K562 (cell line): ENCODE measurements at regions not wholly inside any gene's neighbourhood (a gene's known extent, or its start where the extent isn't known, plus 50 kb on each side); places are given as distances from the start of the nearest gene placed in this dataset.
"Not testable (repeated sequence)": the region's sequence is repeated elsewhere in the genome, so short reads cannot be mapped to it uniquely, and the experiment has no call there.

ENCODE experiments used
- ATAC-seq: fragments of 200-7000 bp; cut with Tn5 transposase; 3 replicates; pipeline ENCODE4 v1.9.1; 2020; ENCODE audit warnings: moderate library complexity
- BruUV-seq: library from RNA; stranded (reverse); fragments of 400-500 nt; replicated peaks from 2 replicates; lab custom pipeline; 2021; lab: Mats Ljungman, UMichigan
- CTCF ChIA-PET: fragments of 300-600 bp; formaldehyde crosslinking; extraction: SDS; loops from one replicate; lab custom pipeline; 2021; ENCODE audit warnings: low intra/inter-chr PET ratio; lab: Yijun Ruan, JAX
- POLR2A ChIA-PET: fragments of 300-600, 350-650 bp; sonication (Branson Sonifier 250); formaldehyde crosslinking; extraction: SDS; loops from one replicate; lab custom pipeline; 2021; ENCODE audit warnings: antibody characterized with exemption, inconsistent platforms; lab: Yijun Ruan, JAX
- DNase-seq, 4 experiments: peaks; one replicate each; pipeline versions ENCODE4 v3.0.0 to v3.0.0-alpha.2; 2011 to 2018; ENCODE audit warnings: low spot score in 3 of 4, mixed read lengths in 3 of 4; ENCODE audit errors: extremely low read depth in 1 of 4
- FAIRE-seq: peaks from 2 replicates; lab custom pipeline; 2011; peaks lifted over from hg19 to GRCh38; lab: Jason Lieb, UNC
- H2AFZ ChIP-seq: 2 replicates; pipeline ENCODE4 v1.6.0; 2011; ENCODE audit warnings: low read depth, low read length, control low read depth, inconsistent platforms
- H3K27ac ChIP-seq: fragments of 200-600 bp; 3 replicates; pipeline ENCODE4 v1.8.0; 2011; ENCODE audit warnings: low read depth, mild to moderate bottlenecking, control low read depth, inconsistent platforms, low read length, moderate library complexity, mixed read lengths; ENCODE audit errors: extremely low read depth
- H3K27me3 ChIP-seq, 2 experiments: fragments of 300-600 bp in 1 of 2; 2 replicates in 1 of 2; 3 replicates in 1 of 2; pipeline versions ENCODE4 v1.6.0 to v1.8.0; 2011; ENCODE audit warnings: inconsistent platforms in 2 of 2, low read length in 2 of 2, mild to moderate bottlenecking in 1 of 2, mixed read lengths in 1 of 2, moderate library complexity in 1 of 2; ENCODE audit not compliant: control insufficient read depth in 2 of 2, insufficient read depth in 2 of 2
- H3K36me3 ChIP-seq: fragments of 300-600 bp; 3 replicates; pipeline ENCODE4 v1.8.0; 2011; ENCODE audit warnings: mild to moderate bottlenecking, low read length, inconsistent platforms; ENCODE audit not compliant: control insufficient read depth, insufficient read depth
- H3K4me1 ChIP-seq, 2 experiments: fragments of 200-600 bp in 1 of 2; replicated peaks in 1 of 2; 2 replicates in 1 of 2; 3 replicates in 1 of 2; pipeline versions ENCODE4 v1.5.1 to v1.8.0; 2011; ENCODE audit warnings: inconsistent platforms in 2 of 2, low read length in 2 of 2, mild to moderate bottlenecking in 1 of 2, mixed read lengths in 1 of 2, moderate library complexity in 1 of 2; ENCODE audit not compliant: control insufficient read depth in 2 of 2, insufficient read depth in 2 of 2
- H3K4me2 ChIP-seq: 2 replicates; pipeline ENCODE4 v1.6.1; 2011; ENCODE audit warnings: low read length, control low read depth, inconsistent platforms, mixed read lengths; ENCODE audit not compliant: insufficient read depth
- H3K4me3 ChIP-seq: fragments of 200-600 bp; sonication (generic), shearing (Covaris generic); 2 replicates; pipeline ENCODE4 v1.5.1; 2016; ENCODE audit warnings: control low read depth, inconsistent platforms
- H3K79me2 ChIP-seq: fragments of 200-600 bp; 3 replicates; pipeline ENCODE4 v1.8.0; 2011; ENCODE audit warnings: low read length, inconsistent platforms; ENCODE audit not compliant: control insufficient read depth, insufficient read depth
- H3K9ac ChIP-seq, 2 experiments: 2 replicates each; pipeline versions ENCODE4 v1.6.0 to v1.6.1; 2011; ENCODE audit warnings: low read depth in 2 of 2, low read length in 2 of 2, control low read depth in 1 of 2, inconsistent platforms in 1 of 2, mild to moderate bottlenecking in 1 of 2, mixed read lengths in 1 of 2; ENCODE audit not compliant: insufficient read depth in 1 of 2
- H3K9me1 ChIP-seq: one replicate; pipeline ENCODE4 v1.6.0; 2011; ENCODE audit warnings: inconsistent platforms, mild to moderate bottlenecking, low read length, moderate library complexity; ENCODE audit not compliant: control insufficient read depth, insufficient read depth
- H3K9me3 ChIP-seq: replicated peaks from 2 replicates; pipeline ENCODE4 v1.5.1; 2011; ENCODE audit warnings: low read depth, low read length, inconsistent platforms; ENCODE audit not compliant: control insufficient read depth, insufficient read depth
- H4K20me1 ChIP-seq: replicated peaks from 2 replicates; pipeline ENCODE4 v1.6.1; 2011; ENCODE audit warnings: low read length, inconsistent platforms, mixed read lengths; ENCODE audit not compliant: control insufficient read depth, insufficient read depth
- ADNP ChIP-seq: fragments of 200-800 bp; sonication (Bioruptor generic); IDR thresholded peaks from 2 replicates; pipeline ENCODE4 v1.6.1; 2016; ENCODE audit warnings: missing genetic modification characterization, missing compliant biosample characterization
- C11orf30 ChIP-seq: fragments of 450-650 bp; IDR thresholded peaks from 2 replicates; pipeline ENCODE4 v1.6.1; 2016; ENCODE audit warnings: low read depth, mild to moderate bottlenecking
- ESRRB ChIP-seq: fragments of 250-450 bp; sonication (Bioruptor Pico); IDR thresholded peaks from 2 replicates; pipeline ENCODE4 v1.5.0; 2020; ENCODE audit warnings: mild to moderate bottlenecking, moderate library complexity, borderline replicate concordance
- KLF13 ChIP-seq: fragments of 450-650 bp; IDR thresholded peaks from 2 replicates; pipeline ENCODE4 v1.6.1; 2016; ENCODE audit warnings: missing genetic modification characterization, low read depth, mild to moderate bottlenecking, missing compliant biosample characterization, moderate library complexity, borderline replicate concordance
- PCBP2 ChIP-seq: fragments of 200-400 bp; formaldehyde crosslinking; IDR thresholded peaks from 2 replicates; pipeline ENCODE4 v1.6.1; 2018; ENCODE audit warnings: low read length, low read depth, mild to moderate bottlenecking, moderate library complexity; ENCODE audit not compliant: poor library complexity, severe bottlenecking
- POLR2H ChIP-seq: IDR thresholded peaks from 2 replicates; pipeline ENCODE4 v1.6.1; 2016; ENCODE audit warnings: missing genetic modification characterization, low read depth, mild to moderate bottlenecking, control low read depth, missing compliant biosample characterization, moderate library complexity
- PREB ChIP-seq: sonication (generic); formaldehyde crosslinking; IDR thresholded peaks from 2 replicates; pipeline ENCODE4 v1.8.1; 2023; ENCODE audit warnings: mild to moderate bottlenecking, missing genetic modification reagents
- RBM17 ChIP-seq: fragments of 200-400 bp; formaldehyde crosslinking; IDR thresholded peaks from 2 replicates; pipeline ENCODE4 v1.6.1; 2017; ENCODE audit warnings: low read depth, mild to moderate bottlenecking, low read length, borderline replicate concordance
- TAF7 ChIP-seq: fragments of 450-650 bp; IDR thresholded peaks from 2 replicates; pipeline ENCODE4 v1.6.1; 2016; ENCODE audit warnings: missing genetic modification characterization, missing compliant biosample characterization
- ZFP1 ChIP-seq: fragments of 450-650 bp; formaldehyde crosslinking; IDR thresholded peaks from 2 replicates; pipeline ENCODE4 v1.4.0; 2020; ENCODE audit warnings: mild to moderate bottlenecking, mixed read lengths
- ZNF12 ChIP-seq: sonication (generic); formaldehyde crosslinking; IDR thresholded peaks from 2 replicates; pipeline ENCODE4 v1.4.0; 2020; ENCODE audit warnings: mild to moderate bottlenecking, missing genetic modification reagents
- ZNF133 ChIP-seq: fragments of 250-450 bp; sonication (Bioruptor Pico); IDR thresholded peaks from 2 replicates; pipeline ENCODE4 v1.4.0; 2020; ENCODE audit warnings: mild to moderate bottlenecking
- ZNF165 ChIP-seq: fragments of 250-450 bp; sonication (Bioruptor Pico); IDR thresholded peaks from 2 replicates; pipeline ENCODE4 v1.4.0; 2020; ENCODE audit warnings: borderline replicate concordance
- ZNF408 ChIP-seq: fragments of 250-450 bp; sonication (Bioruptor Pico); IDR thresholded peaks from 2 replicates; pipeline ENCODE4 v1.4.0; 2020; ENCODE audit warnings: low read depth, mild to moderate bottlenecking, moderate library complexity
- ZNF644 ChIP-seq: fragments of 200-800 bp; sonication (Bioruptor generic); IDR thresholded peaks from 2 replicates; pipeline ENCODE4 v1.6.1; 2016; ENCODE audit warnings: low read depth, missing genetic modification characterization, missing compliant biosample characterization
- ZNF778 ChIP-seq: fragments of 450-650 bp; formaldehyde crosslinking; IDR thresholded peaks from 2 replicates; pipeline ENCODE4 v1.4.0; 2020; ENCODE audit warnings: mild to moderate bottlenecking, moderate library complexity
- WGBS: fragments of 100-300 bp; shearing (Covaris generic); methylation state at CpG from one replicate; pipeline ENCODE4 v1.1.6; 2016; ENCODE audit warnings: low coverage, mixed read lengths; ENCODE audit not compliant: insufficient coverage; ENCODE audit errors: missing lambda C conversion rate; 5-methylcytosine and 5-hydroxymethylcytosine counted together
- in situ Hi-C: fragments of 300-500 bp; cut with MboI; formaldehyde crosslinking; loops from 4 replicates; pipeline ENCODE4 v1.15.0; 2018; ENCODE audit warnings: inconsistent platforms, mixed read lengths
- intact Hi-C: fragments of 100-400 bp; cut with micrococcal nuclease; formaldehyde crosslinking; loops from 2 replicates; pipeline ENCODE4 v1.14.2; 2022

DNA sequence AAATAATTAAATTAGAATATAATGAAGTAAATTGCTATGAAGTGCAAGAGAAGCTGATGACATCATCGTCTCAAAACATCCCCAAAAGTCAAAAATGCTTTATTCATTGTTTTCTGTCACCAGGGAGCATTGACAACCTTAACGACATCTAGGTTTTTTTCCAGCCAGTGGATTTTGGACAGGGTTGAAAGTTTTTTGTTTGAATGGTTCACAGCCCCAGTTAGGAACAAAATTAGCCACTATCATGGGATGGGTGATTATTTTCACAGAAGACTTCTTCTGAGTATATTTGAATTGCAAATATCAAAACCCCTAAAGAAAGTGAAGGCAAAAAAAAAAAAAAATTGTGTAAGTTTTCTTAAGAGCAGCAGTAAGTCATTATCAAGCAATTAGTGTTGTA, 826.1 kb downstream of the STPG2 start (continued):
- TF ChIP-seq RBM17, result no peak
- TF ChIP-seq C11orf30, result no peak
- no peak for TF ChIP-seq TAF7 (tag)
- TF ChIP-seq ZNF165 (CRISPR knock-in tag), result no peak
- TF ChIP-seq KLF13, result no peak
- no peak for TF ChIP-seq POLR2H (tag)

DNA sequence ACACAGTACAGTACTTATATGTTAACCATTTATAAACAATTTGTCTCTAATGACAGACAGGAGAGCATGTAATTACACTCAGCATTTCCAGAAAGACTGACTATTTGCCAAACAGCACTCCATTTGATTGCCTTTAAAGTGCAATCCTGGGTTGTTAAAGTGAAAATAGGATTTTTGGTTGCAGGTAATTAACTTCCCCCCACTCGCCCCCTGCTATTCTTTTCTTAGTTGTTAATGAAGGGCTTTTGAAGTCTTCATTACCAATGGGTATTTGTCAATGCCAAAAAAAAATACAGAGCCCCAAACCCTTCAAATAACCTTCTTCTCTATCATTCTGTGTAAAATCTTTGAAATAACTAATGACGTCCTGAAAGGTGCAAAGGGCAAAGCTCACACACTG, 825.6 kb downstream of the STPG2 start:
- Histone ChIP-seq H3K4me2 (no peak overlapping the region), H3K9ac (no peak overlapping the region), H3K4me3 (no peak overlapping the region), H3K36me3 (no peaks in the 10 kb centered on the region), H3K27ac (no peak overlapping the region), H2AFZ (no peak overlapping the region), H4K20me1 (no peaks in the 10 kb centered on the region), H3K9me1 (no peaks in the 10 kb centered on the region), H3K4me1 (no peaks in the 10 kb centered on the region), H3K27me3 (no peaks in the 10 kb centered on the region), H3K9me3 (no peaks in the 10 kb centered on the region), H3K79me2 (no peaks in the 10 kb centered on the region)
- intact Hi-C loops (no loop called here), in situ Hi-C loops (no loop called here)
- BruUV-seq, result no TSS peak
- no peak for FAIRE-seq
- ChIA-PET CTCF (no interaction called here), POLR2A (no interaction called here)
- no peak for DNase-seq
- WGBS, result 0% methylated on average over 2 of the region's 2 CpGs
- TF ChIP-seq ZNF408 (CRISPR knock-in tag), result no peak
- TF ChIP-seq ZNF644, result no peak
- TF ChIP-seq ZFP1 (CRISPR knock-in tag), result no peak
- no peak for TF ChIP-seq ZNF778 (CRISPR knock-in tag)
- no peak for TF ChIP-seq ZNF12 (CRISPR knock-in tag)
- TF ChIP-seq ESRRB (CRISPR knock-in tag), result no peak
- TF ChIP-seq ZNF133 (CRISPR knock-in tag), result no peak
- no peak for TF ChIP-seq PREB
- no peak for TF ChIP-seq ADNP (tag)
- no peak for TF ChIP-seq PCBP2
- no peak for ATAC-seq

DNA sequence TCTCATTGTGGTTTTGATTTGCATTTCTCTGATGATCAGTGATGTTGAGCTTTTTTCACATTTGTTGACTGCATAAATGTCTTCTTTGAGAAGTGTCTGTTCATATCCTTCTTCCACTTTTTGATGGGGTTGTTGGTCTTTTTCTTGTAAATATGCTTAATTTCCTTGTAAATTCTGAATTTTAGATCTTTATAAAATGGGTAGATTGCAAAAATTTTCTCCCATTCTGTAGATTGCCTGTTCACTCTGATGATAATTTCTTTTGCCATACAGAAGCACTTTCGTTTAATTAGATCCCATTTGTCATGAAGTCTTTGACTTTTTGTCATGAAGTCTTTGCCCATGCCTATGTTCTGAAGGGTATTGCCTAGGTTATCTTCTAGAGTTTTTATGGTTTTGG, 817.5 kb downstream of the STPG2 start:
- H3K4me1 ChIP-seq, H3K27ac ChIP-seq, H3K9me3 ChIP-seq, H3K9ac ChIP-seq, POLR2A ChIA-PET, DNase-seq, H3K4me3 ChIP-seq, H3K4me2 ChIP-seq, BruUV-seq, H3K9me1 ChIP-seq, ATAC-seq, H4K20me1 ChIP-seq, H2AFZ ChIP-seq, FAIRE-seq, intact Hi-C loops, CTCF ChIA-PET, H3K27me3 ChIP-seq, H3K36me3 ChIP-seq, H3K79me2 ChIP-seq, in situ Hi-C loops: not testable (repeated sequence)
- WGBS, result 0% methylated on average over 1 of the region's 1 CpG
